HG03025 (cell line): ENCODE measurements at regions not wholly inside any gene's neighbourhood (a gene's known extent, or its start where the extent isn't known, plus 50 kb on each side); places are given as distances from the start of the nearest gene placed in this dataset.
"Not testable (repeated sequence)": the region's sequence is repeated elsewhere in the genome, so short reads cannot be mapped to it uniquely, and the experiment has no call there.

Experiments used
- ATAC-seq: cut with Tn5 transposase; IDR thresholded peaks from one replicate; pipeline ENCODE4 v1.9.1; 2021; ENCODE audit warnings: mild to moderate bottlenecking, moderate library complexity; ENCODE audit not compliant: unreplicated experiment, low FRiP score

DNA sequence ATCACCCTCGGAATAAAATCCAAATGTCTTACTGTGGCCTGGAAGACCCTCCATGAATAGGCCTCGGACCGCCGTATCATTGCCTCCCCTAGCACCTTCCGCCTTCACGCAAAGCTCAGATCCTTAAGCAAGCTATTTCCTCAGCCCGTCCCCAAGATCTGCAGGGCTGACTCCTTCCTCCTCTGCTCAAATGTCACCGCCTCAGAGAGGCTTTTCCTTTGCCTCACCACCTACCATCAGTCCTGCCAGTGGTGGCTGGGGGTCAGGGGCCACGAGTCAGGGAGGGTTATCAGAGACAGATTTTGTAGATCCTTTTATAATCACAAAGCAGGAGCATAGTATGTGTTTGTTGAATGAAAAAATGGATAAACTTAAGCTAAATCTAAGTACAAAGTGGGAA, 74.4 kb upstream of the KIF2A start:
- no peak for ATAC-seq

- ATAC-seq: not testable (repeated sequence)
These were observed 73.8 kb upstream of the KIF2A start for GRCh38 chr5:62232218-62232617.

GRCh38 chr5:62233083-62234046, 72.6 kb upstream of the KIF2A start:
- peak; percentile 43 for ATAC-seq

DNA sequence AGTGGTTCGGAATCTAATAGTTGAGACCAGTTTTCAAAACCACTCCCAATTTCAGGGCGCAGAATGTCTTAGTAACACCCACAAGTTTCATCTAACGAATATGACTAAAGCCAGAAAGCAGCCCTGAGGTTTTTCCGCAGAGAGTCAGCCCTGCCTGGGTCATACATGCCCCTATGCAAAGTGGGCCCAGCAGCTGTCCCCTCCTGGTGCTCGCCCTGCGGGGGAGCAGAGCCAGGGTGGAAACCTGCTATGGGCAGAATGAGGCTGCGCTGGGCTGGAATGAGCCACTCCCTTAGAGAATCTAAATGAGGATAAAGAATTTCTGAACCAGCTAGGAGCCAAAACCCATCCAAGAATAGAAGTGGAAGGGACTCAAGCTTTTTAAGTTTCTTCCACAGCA, 69.4 kb upstream of the KIF2A start:
- peak; percentile 71 for ATAC-seq

DNA sequence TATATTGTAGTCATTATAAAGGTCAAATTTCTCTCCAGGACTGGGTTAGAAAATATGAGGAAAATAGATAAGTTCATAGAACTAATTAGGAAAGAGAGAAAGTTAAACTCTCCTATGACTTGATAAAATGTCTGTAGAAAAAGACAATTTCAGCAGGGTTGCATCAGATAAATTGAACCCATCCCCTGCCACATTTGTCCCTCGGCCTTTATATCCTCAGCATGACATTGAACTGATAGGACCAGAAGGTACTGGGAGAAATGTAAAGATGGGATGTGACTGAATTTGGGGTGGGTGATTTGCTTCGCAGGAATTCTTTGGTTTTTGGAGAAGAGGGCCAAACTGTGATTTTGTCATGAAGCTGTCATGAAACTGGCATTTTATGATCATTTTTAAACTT, 68.1 kb upstream of the KIF2A start:
- not testable (repeated sequence) for ATAC-seq

- ATAC-seq: not testable (repeated sequence)
These were observed 67.4 kb upstream of the KIF2A start for GRCh38 chr5:62238584-62238983.

DNA sequence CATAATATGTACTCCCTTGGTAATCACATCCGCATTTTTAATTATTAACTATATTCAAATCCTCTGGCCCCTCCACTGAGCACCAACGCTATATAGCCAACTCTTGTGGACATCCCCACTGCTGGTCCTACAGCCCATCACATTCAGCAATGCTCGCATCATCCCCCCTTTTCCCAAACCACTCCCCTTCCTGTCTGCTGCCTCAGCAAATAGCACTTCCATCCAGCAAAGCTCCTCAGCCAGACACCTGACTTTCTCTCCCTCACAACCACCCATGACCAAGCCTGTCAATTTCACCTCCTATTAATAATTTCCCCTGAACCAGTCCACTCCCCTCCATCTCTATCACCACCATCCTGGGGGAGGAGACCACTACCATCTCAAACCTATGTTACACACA, 65.5 kb upstream of the KIF2A start:
- ATAC-seq: not testable (repeated sequence)

GRCh38 chr5:62242000-62242399, 64.0 kb upstream of the KIF2A start:
- ATAC-seq: not testable (repeated sequence)

DNA sequence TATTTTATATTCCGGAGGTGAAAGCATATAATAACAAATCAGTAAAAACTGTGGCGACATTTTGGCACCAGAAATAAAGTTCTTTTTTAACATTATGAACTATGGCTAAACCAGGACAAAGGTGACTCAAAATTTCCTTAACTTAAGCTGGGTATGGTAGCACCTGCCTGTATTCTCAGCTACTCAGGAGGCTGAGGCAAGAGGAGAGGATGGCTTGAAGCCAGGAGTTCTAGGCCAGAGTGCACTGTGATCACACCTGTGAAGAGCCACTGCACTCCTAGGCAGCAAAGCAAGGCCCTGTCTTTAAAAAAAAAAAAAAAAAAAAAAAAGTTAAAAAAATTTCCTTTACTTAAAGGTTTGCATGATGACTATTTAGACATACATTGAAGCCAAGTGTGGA, 63.0 kb upstream of the KIF2A start:
- ATAC-seq: not testable (repeated sequence)

DNA sequence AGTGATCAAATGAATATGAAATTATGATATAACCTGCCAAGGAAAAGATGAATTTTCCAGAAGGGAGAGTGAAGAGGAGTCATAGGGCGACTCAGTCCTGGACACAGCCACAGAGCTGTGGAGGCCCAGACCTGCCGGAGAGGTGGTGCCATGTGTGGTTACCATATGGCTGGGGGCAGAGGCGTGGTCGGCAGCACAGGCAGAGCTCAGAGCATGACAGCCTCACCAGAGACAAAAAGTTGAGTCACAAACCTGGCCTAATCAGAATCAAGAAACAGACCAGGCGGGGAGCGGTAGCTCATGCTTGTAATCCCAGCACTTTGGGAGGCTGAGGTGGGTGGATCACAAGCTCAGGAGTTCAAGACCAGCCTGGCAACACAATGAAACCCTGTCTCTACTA, 57.8 kb upstream of the KIF2A start:
- not testable (repeated sequence) for ATAC-seq

DNA sequence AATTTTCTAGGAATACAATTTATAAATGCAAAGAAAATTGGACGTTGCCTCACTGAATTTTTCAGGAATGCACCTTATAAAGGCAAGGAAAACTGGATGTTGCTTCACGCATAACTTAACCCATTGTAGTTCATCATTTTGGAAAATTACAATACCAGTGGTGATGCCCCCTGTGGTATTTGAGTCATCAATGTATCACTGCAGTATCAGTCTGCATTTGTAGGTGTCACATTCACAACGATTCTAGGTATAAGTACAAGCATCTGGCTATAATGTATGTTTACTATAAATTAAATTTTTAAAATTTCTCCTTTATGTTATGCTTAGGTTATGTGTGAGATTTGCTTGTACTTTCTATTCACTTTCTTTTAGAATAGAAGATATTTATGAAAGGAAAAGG, 55.9 kb upstream of the KIF2A start:
- ATAC-seq: not testable (repeated sequence)

- ATAC-seq: not testable (repeated sequence)
These were observed 55.1 kb upstream of the KIF2A start for GRCh38 chr5:62250919-62251318.

DNA sequence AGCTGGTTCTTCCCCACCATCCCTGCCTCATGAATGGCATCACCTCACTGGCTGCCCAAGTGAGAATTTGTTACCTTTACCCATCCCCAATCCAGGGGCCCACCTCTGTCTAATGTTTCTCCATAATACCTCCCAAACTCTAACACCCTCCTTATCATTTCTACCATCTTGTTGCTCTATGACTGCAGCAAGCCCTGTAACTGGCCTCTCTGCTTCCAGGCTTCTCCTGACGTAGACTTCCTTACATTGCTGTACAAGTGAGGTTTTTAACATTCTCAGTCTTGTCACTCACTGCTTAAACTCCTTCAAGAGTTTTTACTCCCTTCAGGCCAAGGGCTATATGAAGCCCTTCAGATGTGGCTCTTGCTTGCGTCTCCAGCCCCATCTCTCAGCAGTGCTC, 53.5 kb upstream of the KIF2A start:
- not testable (repeated sequence) for ATAC-seq

DNA sequence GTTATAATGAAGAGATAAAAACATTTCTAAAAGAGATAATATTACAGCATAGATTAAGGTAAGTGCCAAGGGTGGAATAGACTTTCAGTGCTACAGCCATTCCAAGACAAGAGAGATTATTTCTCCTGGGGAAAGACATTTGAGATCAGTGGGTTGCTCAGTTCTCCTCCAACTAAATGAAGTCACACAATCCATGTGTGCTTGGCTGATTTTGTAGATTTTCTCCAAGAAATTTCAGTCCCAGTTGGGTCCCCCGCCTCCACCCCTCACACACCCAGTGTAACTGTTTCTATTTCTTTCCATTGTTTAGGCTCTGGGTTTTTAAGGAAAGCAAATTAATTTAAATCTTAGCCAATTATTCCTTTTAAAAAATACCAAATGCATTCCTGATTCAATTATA, 50.5 kb upstream of the KIF2A start:
- ATAC-seq: not testable (repeated sequence)

DNA sequence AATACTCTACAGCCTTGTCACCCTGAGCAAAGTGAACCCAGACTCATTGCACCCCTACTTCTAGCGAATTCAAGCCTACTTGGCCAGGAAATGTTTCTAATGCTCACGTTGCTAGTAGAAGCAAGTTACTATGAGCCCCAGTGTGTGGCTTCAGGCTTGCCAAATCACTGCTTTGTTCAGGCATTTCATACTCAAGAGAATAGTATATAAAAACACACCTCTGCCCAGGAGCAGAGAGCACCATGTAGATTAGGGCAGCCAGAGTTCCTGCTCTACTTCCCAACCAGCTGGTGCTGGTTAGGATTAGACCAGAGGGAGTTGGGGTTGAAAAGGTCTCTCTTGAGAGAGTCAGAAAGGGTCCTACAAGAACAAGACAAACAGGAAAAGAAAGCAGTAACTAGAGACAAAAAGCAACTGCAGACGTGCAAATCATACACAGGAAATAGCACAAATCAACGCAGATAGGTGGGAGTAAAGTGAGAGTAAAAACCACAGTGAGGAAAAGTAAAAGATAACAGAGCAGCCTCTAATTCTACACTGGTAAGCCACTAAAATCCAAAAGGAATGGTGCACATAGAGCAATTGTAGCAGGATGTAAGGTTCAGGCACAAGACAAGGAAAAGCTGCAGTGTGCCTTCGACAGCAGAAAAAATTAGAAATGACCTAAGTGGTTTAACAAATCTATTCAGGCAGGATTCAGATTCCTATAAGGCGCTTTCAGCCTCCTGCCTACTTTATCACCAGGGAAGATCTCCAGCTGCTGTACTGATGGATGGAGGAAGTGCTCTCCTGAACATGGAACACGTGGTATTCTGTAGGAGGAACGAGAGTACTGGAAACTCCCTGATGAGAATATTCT, 49.6 kb upstream of the KIF2A start:
- ATAC-seq: no peak
